Endothelial cell of umbilical vein (primary cell): ENCODE measurements at regions not wholly inside any gene's neighbourhood (a gene's known extent, or its start where the extent isn't known, plus 50 kb on each side); places are given as distances from the start of the nearest gene placed in this dataset.

Experiments
- POLR2A ChIP-seq: IDR thresholded peaks from 2 replicates; pipeline ENCODE4 v1.6.1; 2012; ENCODE audit warnings: low read depth, mild to moderate bottlenecking, control low read depth, low read length
- POLR2AphosphoS5 ChIP-seq: IDR thresholded peaks from 2 replicates; pipeline ENCODE4 v1.6.1; 2012; ENCODE audit warnings: low read depth, mild to moderate bottlenecking, control low read depth, low read length, moderate library complexity; ENCODE audit not compliant: insufficient read depth
- TF ChIP-seq, protein P1 (sequence below), 2 donors: IDR thresholded peaks; 1 replicate in 1 of 2; 2 replicates in 1 of 2; pipeline ENCODE4 v1.5.1; 2011; ENCODE audit warnings: low read length in 2 of 2, mild to moderate bottlenecking in 2 of 2, moderate library complexity in 2 of 2, control low read depth in 1 of 2, inconsistent platforms in 1 of 2, low read depth in 1 of 2; ENCODE audit not compliant: insufficient read depth in 1 of 2; ENCODE audit errors: extremely low read depth in 1 of 2

DNA sequence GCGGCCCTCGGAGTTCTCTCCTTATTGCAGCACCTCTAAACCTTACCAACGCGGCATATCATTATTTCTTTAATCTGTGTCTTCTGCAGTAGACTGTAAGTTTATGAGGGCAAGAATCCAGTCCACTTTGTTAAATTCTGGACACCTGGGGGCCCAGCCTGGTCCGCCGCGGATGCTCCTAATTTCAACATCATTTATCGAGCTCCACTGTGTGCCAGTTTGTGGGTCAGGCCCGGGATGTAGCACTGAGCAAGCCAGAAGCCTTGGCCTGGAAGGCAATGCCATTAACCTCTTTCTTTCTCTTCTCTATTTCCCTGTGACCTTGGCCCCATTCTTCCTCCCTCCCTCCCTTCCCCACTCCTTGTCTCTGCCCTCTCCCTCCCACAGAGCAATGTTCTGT is 70.6 kb upstream of the CACNA1E start:
- TF ChIP-seq, protein P1, sequence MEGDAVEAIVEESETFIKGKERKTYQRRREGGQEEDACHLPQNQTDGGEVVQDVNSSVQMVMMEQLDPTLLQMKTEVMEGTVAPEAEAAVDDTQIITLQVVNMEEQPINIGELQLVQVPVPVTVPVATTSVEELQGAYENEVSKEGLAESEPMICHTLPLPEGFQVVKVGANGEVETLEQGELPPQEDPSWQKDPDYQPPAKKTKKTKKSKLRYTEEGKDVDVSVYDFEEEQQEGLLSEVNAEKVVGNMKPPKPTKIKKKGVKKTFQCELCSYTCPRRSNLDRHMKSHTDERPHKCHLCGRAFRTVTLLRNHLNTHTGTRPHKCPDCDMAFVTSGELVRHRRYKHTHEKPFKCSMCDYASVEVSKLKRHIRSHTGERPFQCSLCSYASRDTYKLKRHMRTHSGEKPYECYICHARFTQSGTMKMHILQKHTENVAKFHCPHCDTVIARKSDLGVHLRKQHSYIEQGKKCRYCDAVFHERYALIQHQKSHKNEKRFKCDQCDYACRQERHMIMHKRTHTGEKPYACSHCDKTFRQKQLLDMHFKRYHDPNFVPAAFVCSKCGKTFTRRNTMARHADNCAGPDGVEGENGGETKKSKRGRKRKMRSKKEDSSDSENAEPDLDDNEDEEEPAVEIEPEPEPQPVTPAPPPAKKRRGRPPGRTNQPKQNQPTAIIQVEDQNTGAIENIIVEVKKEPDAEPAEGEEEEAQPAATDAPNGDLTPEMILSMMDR (IDR thresholded peaks at IDR 0.05; ENCODE audit: extremely low read depth in 1 of 2, insufficient read depth in 1 of 2, low read depth in 1 of 2, low read length in 2 of 2) = no peak
- TF ChIP-seq POLR2A = no peak
- TF ChIP-seq POLR2AphosphoS5 = no peak
